DND-41 (cell line): ENCODE measurements at regions not wholly inside any gene's neighbourhood (a gene's known extent, or its start where the extent isn't known, plus 50 kb on each side); places are given as distances from the start of the nearest gene placed in this dataset.

Source experiments
- CTCF ChIP-seq: IDR thresholded peaks from 2 replicates; pipeline ENCODE4 v1.5.1; 2012; ENCODE audit warnings: borderline replicate concordance, low read length, moderate library complexity, mild to moderate bottlenecking; ENCODE audit not compliant: poor library complexity, severe bottlenecking; ENCODE audit errors: extremely low read depth
- EZH2 ChIP-seq: IDR thresholded peaks from 3 replicates; pipeline ENCODE4 v1.6.1; 2012; ENCODE audit warnings: borderline replicate concordance, low read depth, mild to moderate bottlenecking, moderate library complexity, low read length, inconsistent platforms; ENCODE audit not compliant: severe bottlenecking

- TF ChIP-seq CTCF = no peak
- TF ChIP-seq EZH2 = no peak
These were observed 821.7 kb downstream of the GATA3 start for GRCh38 chr10:8876171-8876570.
